DMS53 treated with DMSO at 0.1 percent for 48 hours (cell line): ENCODE measurements at regions not wholly inside any gene's neighbourhood (a gene's known extent, or its start where the extent isn't known, plus 50 kb on each side); places are given as distances from the start of the nearest gene placed in this dataset.
"Not testable (repeated sequence)": the region's sequence is repeated elsewhere in the genome, so short reads cannot be mapped to it uniquely, and the experiment has no call there.

Experiments used
- DNase-seq: peaks from one replicate; lab custom pipeline; 2025; ENCODE audit not compliant: unreplicated experiment; lab: John Stamatoyannopoulos, UW

GRCh38 chr2:60252581-60253150, 300.8 kb downstream of the BCL11A start:
- no peak for DNase-seq

GRCh38 chr2:60251247-60251646, 302.2 kb downstream of the BCL11A start:
- no peak for DNase-seq

GRCh38 chr2:60249879-60250278, 303.6 kb downstream of the BCL11A start:
- no peak for DNase-seq

- DNase-seq: no peak
Observed at GRCh38 chr2:60247471-60247870, 306.0 kb downstream of the BCL11A start.

- no peak for DNase-seq
Observed at GRCh38 chr2:60246583-60246982, 306.9 kb downstream of the BCL11A start.

- DNase-seq: no peak
Observed at GRCh38 chr2:60234274-60234986, 319.0 kb downstream of the BCL11A start.

GRCh38 chr2:60230596-60230995, 322.9 kb downstream of the BCL11A start:
- DNase-seq: no peak

- no peak for DNase-seq
Observed at GRCh38 chr2:60230037-60230436, 323.4 kb downstream of the BCL11A start.

GRCh38 chr2:60226943-60227342, 326.5 kb downstream of the BCL11A start:
- DNase-seq: no peak

- DNase-seq: no peak
Observed at GRCh38 chr2:60226191-60226590, 327.3 kb downstream of the BCL11A start.

- no peak for DNase-seq
Observed at GRCh38 chr2:60223859-60224258, 329.6 kb downstream of the BCL11A start.

- no peak for DNase-seq
Observed at GRCh38 chr2:60221098-60221497, 332.4 kb downstream of the BCL11A start.

GRCh38 chr2:60219536-60219935, 333.9 kb downstream of the BCL11A start:
- no peak for DNase-seq

- DNase-seq: no peak
Observed at GRCh38 chr2:60216452-60216995, 336.9 kb downstream of the BCL11A start.

GRCh38 chr2:60215386-60215901, 338.0 kb downstream of the BCL11A start:
- DNase-seq: no peak

GRCh38 chr2:60214626-60214875, 338.9 kb downstream of the BCL11A start:
- no peak for DNase-seq

- no peak for DNase-seq
Observed at GRCh38 chr2:60213865-60214625, 339.4 kb downstream of the BCL11A start.

GRCh38 chr2:60212181-60212945, 341.1 kb downstream of the BCL11A start:
- no peak for DNase-seq

GRCh38 chr2:60189006-60189405, 364.4 kb downstream of the BCL11A start:
- not testable (repeated sequence) for DNase-seq

GRCh38 chr2:60175290-60175689, 378.2 kb downstream of the BCL11A start:
- DNase-seq: no peak

- no peak for DNase-seq
Observed at GRCh38 chr2:60174146-60174545, 379.3 kb downstream of the BCL11A start.
